ENCODE measurements at regions not wholly inside any gene's neighbourhood (a gene's known extent, or its start where the extent isn't known, plus 50 kb on each side); places are given as distances from the start of the nearest gene placed in this dataset.

- DNase-seq = no peak
Observed at GRCh38 chr1:87636198-87636892, 307.7 kb downstream of the LMO4 start.

DNA sequence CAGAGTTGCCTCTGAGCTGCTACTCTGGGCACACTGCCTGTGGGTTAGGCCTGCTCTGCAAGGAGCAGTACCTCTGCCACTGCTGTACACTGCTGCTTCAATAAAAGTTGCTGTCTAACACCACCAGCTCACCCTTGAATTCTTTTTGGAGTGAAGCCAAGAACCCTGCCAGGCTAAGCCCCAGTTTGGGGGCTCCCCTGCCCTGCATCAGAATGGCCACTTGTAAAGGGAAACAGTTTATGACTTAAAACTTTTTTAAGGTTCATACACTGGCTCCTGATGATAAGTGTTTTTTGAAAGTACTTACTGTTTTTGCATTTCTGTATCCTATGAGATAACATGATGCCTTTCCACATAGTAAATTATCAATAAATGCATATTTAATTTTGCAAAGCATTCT lies 310.0 kb downstream of the LMO4 start:
- DNase-seq = no peak

GRCh38 chr1:87641996-87642395 lies 313.3 kb downstream of the LMO4 start:
- no peak for DNase-seq

DNA sequence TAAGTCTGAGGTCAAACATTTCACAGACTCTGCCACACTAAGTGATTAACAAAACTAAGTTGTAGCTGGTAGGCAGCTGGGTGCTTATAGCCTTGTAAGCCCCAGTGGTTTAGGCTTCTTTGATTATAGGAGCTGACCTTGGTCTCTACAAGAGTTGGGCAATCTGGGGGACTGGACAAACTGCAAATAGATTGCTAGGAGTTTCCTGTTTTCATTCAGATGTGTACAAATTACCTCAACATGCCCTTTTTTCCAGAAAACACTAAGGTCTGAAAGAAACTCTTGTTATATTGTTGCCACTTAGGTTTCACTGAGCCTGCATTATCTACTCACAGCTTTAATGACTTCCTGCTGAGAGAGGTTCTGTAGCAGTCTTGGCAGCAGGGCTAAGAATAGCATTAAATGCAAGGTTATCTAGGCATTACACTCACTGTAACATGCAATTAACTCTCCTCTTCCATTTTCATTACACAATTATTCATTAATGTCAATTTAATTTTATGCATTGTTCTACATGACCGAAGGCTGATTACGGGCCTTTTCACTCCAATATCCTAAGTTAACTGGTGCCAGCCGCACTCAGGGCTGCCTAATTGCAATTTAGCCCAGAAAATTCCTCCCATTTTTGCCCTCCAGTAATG lies 314.0 kb downstream of the LMO4 start:
- DNase-seq = no peak

- no peak for DNase-seq
Observed at GRCh38 chr1:87644033-87644578, 315.4 kb downstream of the LMO4 start.

GRCh38 chr1:87644579-87645190 lies 316.0 kb downstream of the LMO4 start:
- DNase-seq = no peak

- no peak for DNase-seq
Observed at GRCh38 chr1:87647430-87648177, 318.9 kb downstream of the LMO4 start.

GRCh38 chr1:87648323-87649119 lies 319.8 kb downstream of the LMO4 start:
- DNase-seq = no peak

- DNase-seq = no peak
Observed at GRCh38 chr1:87650306-87650705, 321.6 kb downstream of the LMO4 start.

GRCh38 chr1:87652176-87652575 lies 323.5 kb downstream of the LMO4 start:
- DNase-seq = no peak

GRCh38 chr1:87665151-87665550 lies 336.5 kb downstream of the LMO4 start:
- no peak for DNase-seq

DNA sequence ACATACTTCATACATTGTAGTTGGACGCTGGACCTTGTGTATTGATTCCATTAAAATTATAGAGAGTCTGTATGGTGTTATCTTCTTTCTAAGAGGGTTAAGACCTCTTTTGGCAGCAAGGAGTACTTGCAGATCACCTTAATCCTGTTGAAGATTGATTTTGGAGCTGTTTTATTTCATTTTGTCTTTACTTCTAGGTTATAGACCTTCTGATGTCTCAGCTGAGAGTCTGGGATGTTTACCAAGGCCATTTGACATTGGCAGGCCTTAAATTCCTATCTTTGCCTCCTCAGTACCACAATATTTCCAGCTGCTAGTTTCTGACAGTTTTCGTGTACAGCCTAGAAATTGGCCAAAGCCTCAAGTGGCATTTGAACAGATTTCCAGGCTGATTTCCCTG lies 338.0 kb downstream of the LMO4 start:
- DNase-seq = no peak

DNA sequence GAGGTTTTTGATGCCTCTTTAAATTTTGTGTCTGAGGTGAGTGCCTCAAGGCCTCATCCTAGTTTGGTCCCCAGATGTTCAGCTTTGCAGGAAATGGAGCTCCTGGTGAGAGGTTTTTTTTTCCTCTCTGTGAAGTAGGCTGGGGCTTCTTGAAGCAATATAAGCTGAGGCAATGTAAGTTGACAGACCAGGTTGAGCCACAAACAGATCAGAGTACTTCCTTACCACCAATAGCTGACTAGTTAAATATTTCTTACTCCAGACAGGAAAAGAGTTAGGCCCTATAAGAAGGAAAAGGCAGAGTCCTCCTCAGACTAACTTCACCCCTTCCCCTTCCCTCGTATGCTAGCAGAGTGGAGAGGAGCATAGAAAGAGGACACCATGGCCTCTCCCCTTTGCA lies 341.0 kb downstream of the LMO4 start:
- DNase-seq = no peak

- no peak for DNase-seq
Observed at GRCh38 chr1:87673309-87673708, 344.6 kb downstream of the LMO4 start.

DNA sequence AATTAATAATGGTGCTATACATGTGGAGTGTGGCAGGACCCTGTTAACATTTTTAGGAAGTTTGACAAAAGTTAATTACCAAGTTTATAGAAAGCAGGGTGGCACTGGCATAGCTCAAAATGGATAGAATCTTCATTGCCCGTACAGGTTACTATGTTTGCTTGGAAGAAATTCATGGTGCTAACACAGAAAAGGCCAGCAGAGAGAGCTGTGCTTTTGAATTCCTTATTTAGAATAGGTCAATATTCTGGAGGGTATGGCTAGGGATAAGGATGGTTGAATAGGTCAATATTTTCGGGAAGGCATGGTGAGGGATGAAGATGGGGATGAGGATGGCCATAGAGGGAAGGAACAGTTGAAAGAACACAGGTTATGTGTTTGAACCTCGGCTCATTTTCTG lies 345.1 kb downstream of the LMO4 start:
- DNase-seq = no peak

- DNase-seq = no peak
Observed at GRCh38 chr1:87674791-87675190, 346.1 kb downstream of the LMO4 start.

GRCh38 chr1:87678266-87678665 lies 349.6 kb downstream of the LMO4 start:
- no peak for DNase-seq

GRCh38 chr1:87682565-87682964 lies 353.9 kb downstream of the LMO4 start:
- no peak for DNase-seq

GRCh38 chr1:87683196-87683956 lies 354.7 kb downstream of the LMO4 start:
- no peak for DNase-seq

DNA sequence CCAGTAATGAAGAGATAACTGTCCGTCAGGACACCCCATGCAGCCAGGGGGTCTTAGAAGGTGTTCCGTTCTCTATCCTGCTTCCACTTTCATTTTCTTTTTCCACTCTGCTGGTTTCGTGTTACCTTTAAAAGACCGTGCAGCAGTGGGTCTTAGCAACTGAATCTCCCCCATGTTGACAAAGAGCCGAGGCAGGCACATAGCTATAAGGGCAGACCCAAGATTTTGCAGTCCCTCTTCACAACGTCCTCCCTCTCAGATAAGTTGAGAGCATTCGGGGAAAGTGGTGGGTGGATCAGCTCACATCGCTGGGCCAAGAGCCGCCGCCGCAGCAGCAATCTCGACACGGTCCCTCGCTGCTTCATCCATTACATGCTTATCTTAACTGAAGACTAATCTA lies 355.5 kb downstream of the LMO4 start:
- DNase-seq = peak in 1 of 6 experiments; percentile 1

GRCh38 chr1:87684713-87685205 lies 356.1 kb downstream of the LMO4 start:
- DNase-seq = no peak
